Activated CD8-positive, alpha-beta memory T cell treated with anti-CD3 and anti-CD28 coated beads, Interleukin-2, amount 10 ng/mL, durations not matched to agents 7 days and 5 days (primary cell): ENCODE measurements at regions not wholly inside any gene's neighbourhood (a gene's known extent, or its start where the extent isn't known, plus 50 kb on each side); places are given as distances from the start of the nearest gene placed in this dataset.
"Not testable (repeated sequence)": the region's sequence is repeated elsewhere in the genome, so short reads cannot be mapped to it uniquely, and the experiment has no call there.

Experiments
- ATAC-seq: fragments of 150-1000 bp; cut with Tn5 transposase; one replicate; pipeline ENCODE4 v1.10.0; 2021; ENCODE audit warnings: moderate library complexity
- CTCF ChIA-PET: fragments of 350-600 bp; sonication (Branson Sonifier 250); formaldehyde crosslinking; loops from one replicate; lab custom pipeline; 2021; ENCODE audit warnings: antibody characterized with exemption; lab: Charles Lee
- DNase-seq: peaks from one replicate; pipeline ENCODE4 v3.0.0-alpha.2; 2020
- H3K27ac Mint-ChIP-seq: one replicate; pipeline ENCODE4 v1.8.0; 2021; ENCODE audit warnings: mild to moderate bottlenecking, mixed read lengths
- H3K27me3 Mint-ChIP-seq: one replicate; pipeline ENCODE4 v1.8.0; 2021; ENCODE audit warnings: mixed read lengths
- H3K36me3 Mint-ChIP-seq: one replicate; pipeline ENCODE4 v1.8.0; 2021; ENCODE audit warnings: mild to moderate bottlenecking, mixed read lengths
- H3K4me1 Mint-ChIP-seq: one replicate; pipeline ENCODE4 v1.8.0; 2021; ENCODE audit warnings: mixed read lengths
- H3K4me3 Mint-ChIP-seq: one replicate; pipeline ENCODE4 v1.8.0; 2021; ENCODE audit warnings: mild to moderate bottlenecking, moderate library complexity, mixed read lengths
- H3K9me3 Mint-ChIP-seq: one replicate; pipeline ENCODE4 v1.8.0; 2022; ENCODE audit warnings: low read depth, mixed read lengths

DNA sequence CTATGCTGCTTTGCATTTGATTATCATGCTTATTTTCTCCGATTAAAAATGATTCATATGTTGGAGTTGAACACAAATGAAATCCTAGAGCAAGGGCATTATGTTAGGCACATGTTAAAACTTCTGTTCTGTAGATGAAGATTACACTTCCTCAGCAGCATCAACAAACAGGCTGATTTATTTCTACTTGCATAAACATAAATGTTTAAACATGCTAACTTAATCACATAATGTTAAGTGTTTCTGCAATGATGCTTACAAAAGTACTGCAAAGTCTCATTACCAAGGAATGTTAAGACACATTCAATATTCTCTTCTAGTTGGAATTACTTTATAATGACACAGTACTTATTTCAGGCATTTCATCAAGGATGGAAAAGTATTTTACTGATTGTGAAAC is 770.8 kb downstream of the ANKRD7 start:
- Mint-ChIP-seq H3K4me1 (no peaks in the 10 kb centered on the region), H3K9me3 (peaks cover 4% of the 10 kb centered on the region), H3K36me3 (no peaks in the 10 kb centered on the region), H3K27ac (no peak overlapping the region), H3K4me3 (no peak overlapping the region), H3K27me3 (no peaks in the 10 kb centered on the region)
- CTCF ChIA-PET: no interaction called here
- DNase-seq (no peak), ATAC-seq (no peak)

DNA sequence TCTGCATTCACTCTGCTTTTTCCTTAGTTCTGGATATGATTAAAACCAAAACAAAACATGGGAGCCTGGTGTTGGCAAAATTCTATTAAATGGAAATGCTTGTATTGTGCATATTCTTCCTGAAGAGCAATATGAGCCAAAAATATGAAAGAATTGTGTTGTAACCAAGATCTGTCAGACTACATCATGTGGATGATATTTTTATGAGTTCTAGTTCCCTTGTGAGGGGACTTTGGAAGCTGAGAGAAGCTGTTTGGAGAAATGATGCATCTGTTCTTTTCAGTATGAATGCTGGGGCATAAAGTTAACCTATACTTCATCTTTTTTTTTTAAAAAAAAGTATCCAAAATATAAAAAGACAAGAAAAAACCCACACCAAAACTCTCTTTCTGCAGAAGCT is 782.7 kb downstream of the ANKRD7 start:
- H3K27me3 Mint-ChIP-seq: no peaks in the 10 kb centered on the region
- H3K9me3 Mint-ChIP-seq: peaks cover 7% of the 10 kb centered on the region
- CTCF ChIA-PET: no interaction called here
- H3K27ac Mint-ChIP-seq: no peak overlapping the region
- DNase-seq: no peak
- H3K4me1 Mint-ChIP-seq: no peaks in the 10 kb centered on the region
- no peak for ATAC-seq
- no peaks in the 10 kb centered on the region for H3K36me3 Mint-ChIP-seq
- H3K4me3 Mint-ChIP-seq: no peak overlapping the region

DNA sequence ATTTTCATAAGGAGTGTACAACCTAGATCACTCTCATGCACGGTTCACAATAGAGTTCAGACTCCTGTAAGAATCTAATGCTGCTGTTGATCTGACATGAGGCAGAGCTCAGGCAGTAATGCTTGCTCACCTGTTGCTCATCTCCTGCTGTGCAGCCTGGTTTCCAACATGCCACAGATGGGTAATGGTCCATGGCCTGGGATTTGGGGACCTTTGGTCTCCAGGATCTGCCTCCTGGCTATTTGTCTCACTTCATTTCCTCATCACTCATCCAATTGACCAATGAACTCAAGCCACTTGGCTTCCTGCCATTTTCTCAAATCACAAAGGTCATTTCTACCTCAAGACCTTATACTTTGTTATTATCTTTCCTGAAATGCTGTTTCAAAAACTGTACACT is 786.1 kb downstream of the ANKRD7 start:
- CTCF ChIA-PET: no interaction called here
- Mint-ChIP-seq H3K9me3 (peaks cover 5% of the 10 kb centered on the region), H3K27ac (no peak overlapping the region), H3K36me3 (no peaks in the 10 kb centered on the region), H3K4me1 (no peaks in the 10 kb centered on the region), H3K27me3 (no peaks in the 10 kb centered on the region), H3K4me3 (no peak overlapping the region)
- DNase-seq (no peak), ATAC-seq (no peak)

DNA sequence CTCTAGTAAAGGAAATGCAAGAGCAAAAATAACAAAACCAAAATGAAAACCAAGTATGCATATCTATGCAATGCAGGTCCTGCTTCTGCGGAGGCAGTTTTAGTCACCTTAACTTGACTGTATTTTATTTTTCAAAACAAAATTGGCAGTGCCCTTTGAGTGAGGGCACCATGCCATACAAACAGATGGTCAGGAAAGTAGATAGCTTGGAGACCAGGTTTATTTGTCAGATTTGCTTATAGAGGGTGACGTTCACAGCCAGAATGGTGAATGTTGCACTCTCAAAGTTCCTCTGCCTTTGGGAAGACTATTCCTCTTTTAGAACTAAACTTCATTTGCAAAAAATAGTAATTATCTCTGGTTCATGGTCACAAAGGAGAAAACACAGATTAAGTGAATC is 801.9 kb downstream of the ANKRD7 start:
- Mint-ChIP-seq H3K27ac (no peak overlapping the region), H3K4me1 (no peaks in the 10 kb centered on the region), H3K36me3 (no peaks in the 10 kb centered on the region), H3K27me3 (no peaks in the 10 kb centered on the region), H3K9me3 (peaks cover 2% of the 10 kb centered on the region), H3K4me3 (no peak overlapping the region)
- CTCF ChIA-PET: no interaction called here
- DNase-seq (no peak), ATAC-seq (no peak)

DNA sequence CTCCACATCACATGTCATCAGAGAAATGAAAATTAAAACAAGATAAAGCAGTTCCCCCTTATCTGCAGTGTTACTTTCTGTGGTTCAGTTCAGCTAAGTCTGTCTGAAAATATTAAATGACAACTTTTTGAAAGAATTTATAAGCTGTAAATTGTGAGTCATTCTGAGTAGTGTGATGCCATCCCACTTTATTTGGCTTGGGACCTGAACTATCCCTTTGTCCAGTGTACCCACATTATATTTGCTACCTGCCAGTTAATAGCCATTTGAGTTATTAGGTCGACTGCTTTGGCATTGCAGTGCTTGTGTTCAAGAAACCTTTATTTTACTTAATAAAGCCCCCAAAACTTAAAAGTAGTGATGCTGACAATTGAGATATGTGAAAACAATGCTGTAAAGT is 804.2 kb downstream of the ANKRD7 start:
- CTCF ChIA-PET: no interaction called here
- Mint-ChIP-seq H3K4me1 (no peaks in the 10 kb centered on the region), H3K9me3 (peaks cover 6% of the 10 kb centered on the region), H3K27me3 (no peaks in the 10 kb centered on the region), H3K4me3 (no peak overlapping the region), H3K27ac (no peak overlapping the region), H3K36me3 (no peaks in the 10 kb centered on the region)
- DNase-seq (no peak), ATAC-seq (no peak)

DNA sequence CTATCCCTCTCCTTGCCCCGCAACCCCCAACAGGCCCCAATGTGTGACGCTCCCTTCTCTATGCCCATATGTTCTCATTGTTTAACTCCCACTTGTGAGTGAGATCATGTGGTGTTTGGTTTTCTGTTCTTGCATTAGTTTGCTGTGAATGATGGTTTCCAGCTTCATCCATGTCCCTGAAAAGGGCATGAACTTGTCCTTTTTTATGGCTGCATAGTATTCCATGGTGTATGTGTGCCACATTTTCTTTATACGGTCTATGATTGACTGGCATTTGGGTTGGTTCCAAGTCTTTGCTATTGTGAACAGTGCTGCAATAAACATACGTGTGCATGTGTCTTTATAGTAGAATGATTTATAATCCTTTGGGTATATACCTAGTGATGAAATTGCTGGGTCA is 807.6 kb downstream of the ANKRD7 start:
- peaks cover 13% of the 10 kb centered on the region for H3K9me3 Mint-ChIP-seq
- CTCF ChIA-PET, H3K4me1 Mint-ChIP-seq, H3K27me3 Mint-ChIP-seq, DNase-seq, H3K4me3 Mint-ChIP-seq, ATAC-seq, H3K36me3 Mint-ChIP-seq, H3K27ac Mint-ChIP-seq: not testable (repeated sequence)

DNA sequence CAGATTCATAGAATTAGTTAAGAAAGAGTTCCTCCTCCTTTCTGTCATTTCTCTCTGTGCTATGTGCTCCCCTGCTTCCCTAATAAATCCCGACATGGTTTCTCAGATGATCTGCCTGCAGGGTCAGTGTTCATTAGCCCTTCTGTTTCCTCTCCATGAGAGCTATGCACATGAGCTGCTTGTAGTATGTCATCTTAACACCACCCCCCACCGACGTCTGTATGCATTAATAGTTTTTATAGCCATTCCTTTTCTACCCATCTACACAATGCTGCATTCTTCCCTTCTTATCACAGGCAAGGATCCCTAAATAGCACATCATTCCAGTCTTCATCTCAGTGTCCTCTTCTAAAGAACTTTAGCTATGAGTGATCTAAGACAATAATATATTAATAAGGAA is 809.1 kb downstream of the ANKRD7 start:
- CTCF ChIA-PET: no interaction called here
- H3K27me3 Mint-ChIP-seq: no peaks in the 10 kb centered on the region
- DNase-seq: no peak
- no peaks in the 10 kb centered on the region for H3K4me1 Mint-ChIP-seq
- no peaks in the 10 kb centered on the region for H3K36me3 Mint-ChIP-seq
- H3K27ac Mint-ChIP-seq: no peak overlapping the region
- no peak overlapping the region for H3K4me3 Mint-ChIP-seq
- ATAC-seq: no peak
- H3K9me3 Mint-ChIP-seq: peaks cover 13% of the 10 kb centered on the region

DNA sequence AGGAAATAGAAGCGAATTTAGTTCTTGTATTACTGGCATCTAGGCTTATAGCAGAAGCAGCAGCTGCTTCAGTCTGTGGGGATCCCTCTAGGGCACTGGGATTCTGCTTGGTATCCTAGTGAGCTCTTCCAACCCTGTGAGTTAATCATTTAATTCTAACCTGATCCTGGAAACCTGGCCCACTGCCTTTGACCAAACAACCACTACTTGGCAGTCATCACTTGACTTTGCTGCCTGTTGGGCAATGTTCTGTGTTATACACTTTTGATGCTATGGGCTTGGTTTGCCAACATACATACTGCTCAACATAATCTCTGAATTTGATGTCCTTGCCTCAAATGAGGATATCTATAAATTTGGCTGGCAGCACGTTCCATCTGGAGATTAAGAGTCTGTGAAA is 813.4 kb downstream of the ANKRD7 start:
- Mint-ChIP-seq H3K27ac (no peak overlapping the region), H3K9me3 (peaks cover 15% of the 10 kb centered on the region), H3K27me3 (no peaks in the 10 kb centered on the region), H3K4me1 (no peaks in the 10 kb centered on the region), H3K4me3 (no peak overlapping the region), H3K36me3 (no peaks in the 10 kb centered on the region)
- DNase-seq (no peak), ATAC-seq (no peak)
- CTCF ChIA-PET: no interaction called here

DNA sequence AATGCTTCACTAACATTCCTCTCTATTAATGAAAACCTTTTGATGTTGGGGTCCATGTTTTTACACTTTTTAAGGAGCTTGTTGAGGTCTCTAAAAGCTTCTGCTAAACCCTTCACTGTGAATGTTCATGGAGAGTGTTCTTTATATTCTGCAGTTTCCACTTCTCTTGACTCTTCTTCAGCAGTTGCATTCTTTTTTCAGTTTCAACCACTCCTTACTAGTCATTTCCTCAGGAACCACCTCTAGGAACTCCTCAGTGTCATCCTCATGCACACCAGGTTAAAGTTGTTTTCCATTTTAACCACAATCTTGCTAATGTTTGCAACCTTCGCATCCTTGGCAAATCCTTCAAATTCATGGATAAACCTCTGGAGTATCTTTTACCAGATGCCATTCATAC is 821.6 kb downstream of the ANKRD7 start:
- no peak overlapping the region for H3K4me3 Mint-ChIP-seq

DNA sequence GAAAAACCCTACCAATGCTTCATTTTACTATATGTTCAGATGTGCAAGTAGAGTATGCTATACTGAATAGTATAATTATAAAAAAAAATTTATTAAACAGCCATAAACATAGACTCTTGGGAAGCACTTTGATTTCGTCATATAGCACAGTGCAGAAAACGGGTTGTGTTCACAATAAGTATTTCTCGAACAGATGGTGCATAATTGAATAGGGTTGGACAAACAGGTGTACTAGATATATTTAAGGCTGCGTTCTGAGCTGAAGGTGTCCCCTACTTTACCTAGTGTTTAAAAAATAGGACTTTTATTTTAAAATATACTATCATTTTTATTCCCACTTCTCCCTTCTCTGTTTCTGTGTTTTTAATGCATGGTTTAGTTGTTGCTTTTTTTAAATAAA is 841.5 kb downstream of the ANKRD7 start:
- DNase-seq (no peak), ATAC-seq (no peak)
- CTCF ChIA-PET: no interaction called here
- Mint-ChIP-seq H3K9me3 (no peaks in the 10 kb centered on the region), H3K27me3 (no peaks in the 10 kb centered on the region), H3K27ac (no peak overlapping the region), H3K36me3 (no peaks in the 10 kb centered on the region), H3K4me3 (no peak overlapping the region), H3K4me1 (no peaks in the 10 kb centered on the region)

More for the DNA sequence above, 821.6 kb downstream of the ANKRD7 start:
- H3K36me3 Mint-ChIP-seq: no peaks in the 10 kb centered on the region
- no peaks in the 10 kb centered on the region for H3K27me3 Mint-ChIP-seq
- ATAC-seq (no peak), DNase-seq (no peak)
- H3K27ac Mint-ChIP-seq: no peak overlapping the region
- CTCF ChIA-PET: no interaction called here
- peaks cover 2% of the 10 kb centered on the region for H3K9me3 Mint-ChIP-seq
- peaks cover 4% of the 10 kb centered on the region for H3K4me1 Mint-ChIP-seq

DNA sequence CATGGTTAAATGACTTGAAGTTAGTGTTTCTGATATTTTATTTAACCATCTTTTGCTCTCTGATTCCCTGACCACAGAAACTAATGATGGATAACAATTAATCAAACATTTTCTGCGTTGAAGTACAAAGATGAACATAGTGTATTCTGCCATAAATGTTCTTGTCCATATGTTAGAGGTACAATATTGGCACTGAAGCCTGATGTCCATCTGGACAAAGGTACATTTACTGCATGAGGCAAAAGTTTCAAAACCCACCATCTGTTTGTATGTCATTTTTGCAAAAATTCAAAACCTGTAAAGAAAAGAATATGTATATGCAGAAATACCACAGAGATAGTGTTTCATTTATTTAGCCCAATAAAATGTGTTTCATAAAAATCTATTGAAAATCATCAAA is 861.5 kb downstream of the ANKRD7 start:
- CTCF ChIA-PET: no interaction called here
- no peak for DNase-seq
- no peak overlapping the region for H3K27ac Mint-ChIP-seq
- H3K4me1 Mint-ChIP-seq: no peaks in the 10 kb centered on the region
- no peaks in the 10 kb centered on the region for H3K27me3 Mint-ChIP-seq
- H3K4me3 Mint-ChIP-seq: no peak overlapping the region
- peaks cover 2% of the 10 kb centered on the region for H3K9me3 Mint-ChIP-seq
- ATAC-seq: no peak
- H3K36me3 Mint-ChIP-seq: no peaks in the 10 kb centered on the region

DNA sequence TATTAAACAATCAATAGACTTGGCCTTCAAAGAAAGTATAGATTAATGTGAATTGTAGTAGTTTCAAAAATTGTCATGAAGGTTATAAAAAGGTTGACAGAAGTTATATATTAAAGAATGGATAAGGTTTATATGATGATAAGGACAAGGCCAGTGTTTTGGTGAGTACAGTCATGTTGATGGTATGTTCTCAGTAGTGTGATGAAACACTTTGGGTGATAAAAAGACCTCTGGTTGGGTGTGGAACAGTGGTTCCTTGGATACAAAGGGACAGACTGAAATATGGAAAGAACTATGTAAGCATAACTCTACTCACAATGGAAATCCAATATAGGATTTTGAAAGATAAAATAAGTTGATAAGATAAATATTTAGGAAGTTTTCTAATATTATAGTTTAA is 866.3 kb downstream of the ANKRD7 start:
- Mint-ChIP-seq H3K27me3 (no peaks in the 10 kb centered on the region), H3K4me3 (no peak overlapping the region), H3K4me1 (no peaks in the 10 kb centered on the region), H3K27ac (no peak overlapping the region), H3K36me3 (no peaks in the 10 kb centered on the region), H3K9me3 (peaks cover 2% of the 10 kb centered on the region)
- no peak for ATAC-seq
- CTCF ChIA-PET: no interaction called here
- no peak for DNase-seq

DNA sequence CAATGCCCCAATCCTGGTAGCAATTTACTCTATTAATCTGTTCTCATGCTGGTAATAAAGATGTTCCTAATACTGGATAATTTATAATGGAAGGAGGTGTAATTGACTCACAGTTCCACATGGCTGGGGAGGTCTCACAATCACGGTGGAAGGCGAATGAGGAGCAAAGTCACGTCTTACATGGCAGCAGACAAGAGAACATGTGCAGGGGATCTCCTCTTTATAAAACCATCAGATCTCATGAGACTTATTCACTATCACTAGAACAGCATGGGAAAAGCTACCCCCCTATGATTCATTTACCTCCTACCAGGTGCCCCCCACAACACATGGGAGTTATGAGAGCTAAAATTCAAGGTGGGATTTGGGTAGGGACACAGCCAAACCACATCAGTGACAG is 872.2 kb downstream of the ANKRD7 start:
- Mint-ChIP-seq H3K4me3 (no peak overlapping the region), H3K4me1 (no peaks in the 10 kb centered on the region), H3K27me3 (no peaks in the 10 kb centered on the region), H3K9me3 (peaks cover 3% of the 10 kb centered on the region), H3K27ac (no peak overlapping the region), H3K36me3 (no peaks in the 10 kb centered on the region)
- DNase-seq (no peak), ATAC-seq (no peak)
- CTCF ChIA-PET: no interaction called here

DNA sequence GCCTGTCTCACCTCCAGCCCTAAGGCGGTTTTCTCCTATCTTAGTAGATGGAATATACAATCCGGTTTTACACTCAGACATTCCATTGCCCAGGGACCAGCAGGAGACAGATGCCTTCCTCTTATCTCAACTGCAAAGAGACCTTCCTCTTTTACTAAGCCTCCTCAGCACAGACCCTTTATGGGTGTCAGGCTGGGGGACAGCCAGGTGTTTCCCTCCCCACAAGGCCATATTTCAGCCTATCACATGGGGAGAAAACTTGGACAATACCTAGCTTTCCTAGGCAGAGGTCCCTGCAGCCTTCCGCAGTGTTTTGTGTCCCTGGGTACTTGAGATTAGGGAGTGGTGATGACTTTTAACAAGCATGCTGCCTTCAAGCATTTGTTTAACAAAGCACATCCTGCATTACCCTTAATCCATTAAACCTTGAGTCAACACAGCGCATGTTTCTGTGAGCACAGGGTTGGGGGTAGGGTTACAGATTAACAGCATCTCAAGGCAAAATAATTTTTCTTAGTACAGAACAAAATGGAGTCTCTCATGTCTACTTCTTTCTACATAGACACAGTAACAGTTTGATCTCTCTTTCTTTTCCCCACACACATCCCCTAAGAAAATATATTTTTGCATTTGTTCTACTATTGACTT is 876.2 kb downstream of the ANKRD7 start:
- DNase-seq, H3K4me1 Mint-ChIP-seq, H3K27me3 Mint-ChIP-seq, H3K27ac Mint-ChIP-seq, H3K36me3 Mint-ChIP-seq, CTCF ChIA-PET, H3K4me3 Mint-ChIP-seq, H3K9me3 Mint-ChIP-seq, ATAC-seq: not testable (repeated sequence)

DNA sequence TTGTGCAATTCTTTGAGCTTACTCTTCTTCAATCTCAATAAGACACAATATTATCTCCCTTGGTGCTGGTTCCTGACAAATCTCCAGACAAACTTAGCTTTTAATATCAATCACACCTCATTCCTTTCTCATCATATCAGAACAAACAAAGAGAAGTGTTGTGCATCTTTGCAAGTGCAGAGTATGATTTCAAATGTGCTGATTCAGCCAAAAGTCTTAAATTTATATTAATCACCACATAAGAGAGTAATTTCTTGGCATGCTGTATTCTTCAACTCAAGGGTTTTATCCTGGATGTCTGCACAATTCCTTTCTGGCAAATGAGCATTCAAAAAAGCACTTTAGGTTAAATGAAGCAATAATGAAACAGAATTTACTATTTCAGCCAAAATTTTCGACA is 877.8 kb downstream of the ANKRD7 start:
- Mint-ChIP-seq H3K4me3 (no peak overlapping the region), H3K9me3 (peaks cover 2% of the 10 kb centered on the region), H3K36me3 (no peaks in the 10 kb centered on the region), H3K27me3 (no peaks in the 10 kb centered on the region), H3K27ac (no peak overlapping the region), H3K4me1 (no peaks in the 10 kb centered on the region)
- CTCF ChIA-PET: no interaction called here
- ATAC-seq: no peak
- DNase-seq: no peak
